ENCODE measurements at regions not wholly inside any gene's neighbourhood (a gene's known extent, or its start where the extent isn't known, plus 50 kb on each side); places are given as distances from the start of the nearest gene placed in this dataset.
"Not testable (repeated sequence)": the region's sequence is repeated elsewhere in the genome, so short reads cannot be mapped to it uniquely, and the experiment has no call there.

DNA sequence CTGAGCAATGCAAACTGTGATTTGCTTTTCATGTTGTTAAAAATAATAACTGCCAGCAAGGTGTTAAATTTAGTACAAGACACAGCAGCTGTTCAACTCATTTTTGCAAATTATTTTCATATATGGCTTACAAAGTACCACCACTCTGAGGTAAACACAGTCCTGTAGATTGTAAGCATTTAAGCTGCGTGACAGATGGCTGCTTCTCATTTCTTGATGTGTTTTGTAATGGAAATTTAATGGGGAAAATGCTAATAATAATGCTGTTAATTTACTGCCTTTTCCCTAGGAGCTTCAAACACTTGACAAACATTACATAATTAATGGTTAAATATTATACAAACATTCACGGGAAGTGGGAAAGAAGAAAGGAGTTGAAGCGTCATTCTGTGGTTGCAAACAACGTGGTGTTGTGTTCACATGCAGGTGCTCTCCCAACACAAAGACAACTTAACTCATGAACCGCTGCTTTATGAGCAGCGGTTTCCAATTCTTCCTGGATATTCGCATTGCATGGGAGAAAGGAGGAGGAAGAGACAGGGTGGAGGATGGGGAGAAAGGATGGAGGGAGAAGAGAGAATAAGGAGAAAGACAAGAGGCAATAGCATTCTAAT, 236.8 kb upstream of the VCX start:
- ATAC-seq: no peak
- H3K27me3 Mint-ChIP-seq: no peaks in the 10 kb centered on the region

DNA sequence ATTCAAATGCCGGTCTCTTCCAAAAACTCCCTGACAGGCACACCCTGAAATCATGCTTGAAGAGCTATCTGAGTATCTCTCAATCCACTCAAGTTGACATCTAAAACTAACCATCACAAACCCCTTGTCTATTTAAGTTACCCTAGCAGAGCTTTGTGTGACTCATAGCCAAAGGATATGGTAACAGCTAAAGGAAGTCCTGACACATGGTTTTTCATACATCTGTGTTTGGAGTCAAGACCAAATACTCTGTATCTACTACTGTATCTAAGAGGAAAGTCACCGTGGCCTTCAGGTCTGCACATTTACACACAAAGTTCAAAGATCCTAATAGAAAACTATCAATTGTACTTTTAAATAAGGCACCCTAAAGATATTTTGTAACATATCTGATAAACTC, 239.6 kb upstream of the VCX start:
- H3K4me1 Mint-ChIP-seq: no peaks in the 10 kb centered on the region
- H3K27ac Mint-ChIP-seq: no peak overlapping the region
- no peak for ATAC-seq
- H3K9me3 Mint-ChIP-seq: no peaks in the 10 kb centered on the region
- no peaks in the 10 kb centered on the region for H3K36me3 Mint-ChIP-seq (ENCODE audit: low read depth)
- H3K4me3 Mint-ChIP-seq: no peak overlapping the region
- DNase-seq: no peak
- H3K27me3 Mint-ChIP-seq: no peaks in the 10 kb centered on the region

More for the DNA sequence above, 236.8 kb upstream of the VCX start:
- H3K27ac Mint-ChIP-seq: no peak overlapping the region
- H3K9me3 Mint-ChIP-seq: no peaks in the 10 kb centered on the region
- no peaks in the 10 kb centered on the region for H3K36me3 Mint-ChIP-seq (ENCODE audit: low read depth)
- H3K4me3 Mint-ChIP-seq: no peak overlapping the region
- no peak for DNase-seq
- no peaks in the 10 kb centered on the region for H3K4me1 Mint-ChIP-seq

GRCh38 chrX:7596822-7597221, 246.1 kb upstream of the VCX start:
- Mint-ChIP-seq H3K4me1 (no peaks in the 10 kb centered on the region), H3K36me3 (ENCODE audit: low read depth) (no peaks in the 10 kb centered on the region), H3K4me3 (no peak overlapping the region), H3K9me3 (no peaks in the 10 kb centered on the region), H3K27me3 (no peaks in the 10 kb centered on the region), H3K27ac (no peak overlapping the region)
- DNase-seq: no peak
- no peak for ATAC-seq

GRCh38 chrX:7593370-7593769, 249.6 kb upstream of the VCX start:
- not testable (repeated sequence) for H3K4me3 Mint-ChIP-seq; H3K27ac Mint-ChIP-seq; H3K4me1 Mint-ChIP-seq; H3K9me3 Mint-ChIP-seq; ATAC-seq; H3K36me3 Mint-ChIP-seq (ENCODE audit: low read depth); DNase-seq; H3K27me3 Mint-ChIP-seq

GRCh38 chrX:7586126-7586525, 256.8 kb upstream of the VCX start:
- Mint-ChIP-seq H3K9me3 (no peaks in the 10 kb centered on the region), H3K27me3 (no peaks in the 10 kb centered on the region), H3K4me1 (no peaks in the 10 kb centered on the region), H3K27ac (no peak overlapping the region), H3K4me3 (no peak overlapping the region), H3K36me3 (ENCODE audit: low read depth) (no peaks in the 10 kb centered on the region)
- DNase-seq: no peak
- ATAC-seq: no peak

DNA sequence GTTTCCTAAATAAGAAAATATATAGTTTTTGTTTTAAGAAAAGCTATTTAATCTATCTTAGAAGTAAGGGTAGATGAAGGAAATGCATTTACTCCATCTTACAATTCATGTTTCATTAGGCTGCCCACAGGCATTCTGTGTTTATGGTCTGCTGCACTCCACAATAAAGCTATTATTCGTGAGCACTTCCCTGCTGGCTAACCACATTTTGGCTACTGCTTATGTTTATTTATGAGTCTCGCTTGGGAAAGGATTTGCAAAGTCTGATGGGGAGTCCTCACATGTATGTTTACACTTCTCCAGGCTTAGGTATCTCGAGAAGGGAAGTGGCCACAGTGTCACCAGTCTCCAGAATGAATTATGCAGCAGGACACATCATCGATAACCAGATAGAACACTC, 260.8 kb upstream of the VCX start:
- no peak for DNase-seq
- no peaks in the 10 kb centered on the region for H3K4me1 Mint-ChIP-seq
- H3K27ac Mint-ChIP-seq: no peak overlapping the region
- H3K9me3 Mint-ChIP-seq: no peaks in the 10 kb centered on the region
- ATAC-seq: no peak
- H3K27me3 Mint-ChIP-seq: no peaks in the 10 kb centered on the region
- no peak overlapping the region for H3K4me3 Mint-ChIP-seq
- H3K36me3 Mint-ChIP-seq (ENCODE audit: low read depth): no peaks in the 10 kb centered on the region

GRCh38 chrX:7580127-7580526, 262.8 kb upstream of the VCX start:
- Mint-ChIP-seq H3K27me3 (no peaks in the 10 kb centered on the region), H3K4me1 (no peaks in the 10 kb centered on the region), H3K9me3 (no peaks in the 10 kb centered on the region), H3K4me3 (no peak overlapping the region), H3K36me3 (ENCODE audit: low read depth) (no peaks in the 10 kb centered on the region), H3K27ac (no peak overlapping the region)
- DNase-seq (no peak), ATAC-seq (no peak)

- Mint-ChIP-seq H3K4me3 (no peak overlapping the region), H3K36me3 (ENCODE audit: low read depth) (no peaks in the 10 kb centered on the region), H3K4me1 (no peaks in the 10 kb centered on the region), H3K27ac (no peak overlapping the region), H3K27me3 (no peaks in the 10 kb centered on the region), H3K9me3 (no peaks in the 10 kb centered on the region)
- no peak for DNase-seq
- ATAC-seq: no peak
Measured at GRCh38 chrX:7574325-7574724, 268.6 kb upstream of the VCX start.

- Mint-ChIP-seq H3K27me3 (no peaks in the 10 kb centered on the region), H3K9me3 (no peaks in the 10 kb centered on the region), H3K4me1 (no peaks in the 10 kb centered on the region), H3K4me3 (no peak overlapping the region), H3K36me3 (ENCODE audit: low read depth) (no peaks in the 10 kb centered on the region), H3K27ac (no peak overlapping the region)
- DNase-seq (no peak), ATAC-seq (no peak)
Measured at GRCh38 chrX:7570432-7571029, 272.4 kb upstream of the VCX start.

- H3K9me3 Mint-ChIP-seq: no peaks in the 10 kb centered on the region
- no peaks in the 10 kb centered on the region for H3K36me3 Mint-ChIP-seq (ENCODE audit: low read depth)
- no peaks in the 10 kb centered on the region for H3K4me1 Mint-ChIP-seq
- DNase-seq (no peak), ATAC-seq (no peak)
- no peaks in the 10 kb centered on the region for H3K27me3 Mint-ChIP-seq
- H3K27ac Mint-ChIP-seq: no peak overlapping the region
- no peak overlapping the region for H3K4me3 Mint-ChIP-seq
Measured at GRCh38 chrX:7568597-7568996, 274.4 kb upstream of the VCX start.

DNA sequence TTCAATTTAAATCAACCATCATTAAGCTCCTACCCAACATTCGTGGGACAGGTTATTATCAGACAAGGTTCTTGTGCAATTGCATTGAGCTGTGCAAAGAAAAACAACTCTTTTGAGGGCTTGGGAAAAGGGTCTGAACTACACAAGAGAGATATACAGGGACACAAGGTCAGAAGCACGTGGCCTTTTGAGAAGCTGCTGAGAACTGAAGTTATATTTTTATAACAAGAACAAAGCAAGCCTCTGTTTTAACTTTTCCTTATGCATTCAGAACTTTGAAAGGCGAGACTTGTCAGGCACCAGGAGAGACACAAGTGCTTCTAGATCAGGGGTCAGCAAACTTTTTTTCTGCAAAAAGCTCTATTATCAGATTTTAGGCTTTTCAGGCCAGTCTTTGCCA, 274.8 kb upstream of the VCX start:
- no peaks in the 10 kb centered on the region for H3K27me3 Mint-ChIP-seq
- DNase-seq: no peak
- no peak for ATAC-seq
- no peak overlapping the region for H3K4me3 Mint-ChIP-seq
- no peaks in the 10 kb centered on the region for H3K9me3 Mint-ChIP-seq
- no peaks in the 10 kb centered on the region for H3K36me3 Mint-ChIP-seq (ENCODE audit: low read depth)
- no peaks in the 10 kb centered on the region for H3K4me1 Mint-ChIP-seq
- no peak overlapping the region for H3K27ac Mint-ChIP-seq

GRCh38 chrX:7552760-7553159, 290.2 kb upstream of the VCX start:
- no peak overlapping the region for H3K27ac Mint-ChIP-seq
- DNase-seq (no peak), ATAC-seq (no peak)
- no peaks in the 10 kb centered on the region for H3K36me3 Mint-ChIP-seq (ENCODE audit: low read depth)
- no peak overlapping the region for H3K4me3 Mint-ChIP-seq
- no peaks in the 10 kb centered on the region for H3K4me1 Mint-ChIP-seq
- no peaks in the 10 kb centered on the region for H3K9me3 Mint-ChIP-seq
- no peaks in the 10 kb centered on the region for H3K27me3 Mint-ChIP-seq

- no peak for ATAC-seq
- Mint-ChIP-seq H3K4me3 (no peak overlapping the region), H3K9me3 (peaks cover 3% of the 10 kb centered on the region), H3K27ac (no peak overlapping the region), H3K4me1 (no peaks in the 10 kb centered on the region), H3K27me3 (no peaks in the 10 kb centered on the region), H3K36me3 (ENCODE audit: low read depth) (no peaks in the 10 kb centered on the region)
- DNase-seq: no peak
Measured at GRCh38 chrX:7546551-7547080, 296.4 kb upstream of the VCX start.

- Mint-ChIP-seq H3K27me3 (no peaks in the 10 kb centered on the region), H3K27ac (no peak overlapping the region), H3K9me3 (peaks cover 6% of the 10 kb centered on the region)
Measured at GRCh38 chrX:7545564-7545963, 297.4 kb upstream of the VCX start.

DNA sequence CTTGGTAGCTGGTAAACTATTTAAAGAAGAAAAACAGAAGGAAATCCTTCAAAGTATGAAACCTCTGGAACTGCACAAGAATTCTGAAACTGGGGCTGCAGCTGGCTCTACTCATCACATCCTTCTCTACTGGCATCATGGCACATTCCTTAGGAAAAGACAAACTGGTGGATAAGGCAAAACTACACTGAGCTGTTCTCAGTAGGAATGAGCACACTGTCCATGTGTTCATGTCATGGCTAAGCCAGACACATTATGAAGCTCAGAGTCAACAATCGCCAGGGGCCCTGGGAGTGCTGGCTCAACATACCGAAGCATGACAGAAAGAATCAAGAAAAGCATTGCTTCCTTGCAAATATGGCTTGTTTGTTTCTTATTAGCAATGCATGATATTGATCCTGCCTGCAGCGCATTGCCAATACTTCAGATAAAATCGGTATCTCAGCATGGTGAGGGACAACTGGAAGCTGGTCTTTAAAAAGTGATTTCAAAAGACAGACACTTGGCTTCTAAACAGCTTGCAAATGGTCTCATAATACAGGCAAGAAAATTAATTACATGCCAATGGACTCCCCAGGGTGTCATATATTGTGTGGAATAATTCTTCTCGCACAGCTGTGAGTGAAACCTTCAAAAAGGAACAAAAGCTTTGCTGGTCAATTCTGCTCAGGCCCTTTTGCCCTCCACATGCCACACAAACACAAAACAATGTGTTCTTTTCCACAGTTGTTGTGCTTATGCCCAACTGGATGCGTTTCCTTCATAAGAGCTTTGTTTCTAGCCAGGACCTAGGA, 300.2 kb upstream of the VCX start:
- Mint-ChIP-seq H3K36me3 (ENCODE audit: low read depth) (no peaks in the 10 kb centered on the region), H3K4me1 (no peaks in the 10 kb centered on the region), H3K4me3 (no peak overlapping the region), H3K9me3 (peaks cover 9% of the 10 kb centered on the region), H3K27ac (no peak overlapping the region), H3K27me3 (no peaks in the 10 kb centered on the region)
- ATAC-seq: no peak
- DNase-seq: no peak

More at GRCh38 chrX:7545564-7545963, 297.4 kb upstream of the VCX start:
- no peaks in the 10 kb centered on the region for H3K4me1 Mint-ChIP-seq
- H3K4me3 Mint-ChIP-seq: no peak overlapping the region
- DNase-seq (no peak), ATAC-seq (no peak)
- H3K36me3 Mint-ChIP-seq (ENCODE audit: low read depth): no peaks in the 10 kb centered on the region

All from activated naive CD8-positive, alpha-beta T cell treated with anti-CD3 and anti-CD28 coated beads, Interleukin-2, amount 50 U/mL, for 24 hours (primary cell).